ENCODE measurements at regions not wholly inside any gene's neighbourhood (a gene's known extent, or its start where the extent isn't known, plus 50 kb on each side); places are given as distances from the start of the nearest gene placed in this dataset.

GRCh38 chr6:134117409-134117808, 65.0 kb upstream of the SLC2A12 start:
- DNase-seq = no peak

GRCh38 chr6:134115715-134116074, 63.3 kb upstream of the SLC2A12 start:
- DNase-seq = no peak

DNA sequence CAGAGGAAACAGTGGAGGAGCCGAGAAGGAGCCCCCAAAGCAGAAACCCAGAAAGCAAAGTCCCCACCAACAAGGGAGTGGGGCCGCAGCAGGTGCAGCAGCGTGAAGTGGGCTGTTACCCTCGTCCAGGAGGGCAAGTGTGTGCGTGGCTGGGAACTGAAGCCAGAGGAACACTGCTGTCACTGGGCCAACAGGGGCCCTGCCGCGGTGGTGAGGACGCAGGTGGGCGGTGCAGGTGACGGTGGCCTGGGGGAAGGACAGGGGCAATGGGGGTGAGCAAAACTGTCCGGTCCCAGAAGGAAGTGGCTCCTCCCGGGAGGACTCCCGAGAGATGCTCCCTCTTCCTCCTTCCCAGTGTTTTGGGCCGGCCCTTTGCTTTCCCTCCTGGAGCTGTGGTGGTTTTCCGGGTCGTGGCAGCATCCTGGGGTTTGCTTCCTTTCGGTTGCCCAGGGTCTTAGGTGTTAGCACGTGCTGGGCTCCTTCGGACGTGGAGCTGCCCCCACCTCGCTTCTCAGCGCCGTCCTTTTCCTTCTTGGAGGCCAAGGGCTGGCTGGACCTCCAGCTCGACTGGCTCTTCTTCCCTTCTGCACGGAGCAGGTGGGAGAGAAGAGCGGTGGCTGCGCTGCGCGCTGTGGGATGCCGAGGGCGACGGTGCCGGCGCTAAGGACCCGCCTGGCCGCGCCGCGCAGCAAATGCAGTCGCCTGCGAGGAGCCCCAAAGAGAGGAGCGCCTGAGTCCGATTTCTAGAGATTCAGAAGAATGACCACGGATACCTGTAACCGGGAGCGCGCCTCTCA, 62.7 kb upstream of the SLC2A12 start:
- no peak for DNase-seq

DNA sequence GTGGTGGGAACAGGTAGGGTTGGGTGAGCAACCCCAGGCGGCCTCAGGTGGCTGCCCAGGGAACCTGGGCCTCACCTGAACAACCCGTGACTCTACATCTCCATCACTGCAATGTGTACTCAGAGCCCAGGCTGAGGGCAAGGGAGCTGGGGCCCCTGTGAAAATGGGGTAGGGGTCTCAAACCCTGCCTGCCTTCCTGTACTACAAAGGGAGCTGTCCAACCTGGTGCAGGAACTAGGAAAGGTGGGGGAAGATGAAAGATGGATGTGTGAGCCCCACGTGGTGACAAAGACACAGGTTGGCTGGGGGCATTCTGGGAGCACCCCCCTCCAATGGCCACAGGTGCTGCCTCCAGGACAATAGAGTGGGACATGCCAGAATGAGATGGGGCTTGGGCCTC, 62.1 kb upstream of the SLC2A12 start:
- DNase-seq = no peak

DNA sequence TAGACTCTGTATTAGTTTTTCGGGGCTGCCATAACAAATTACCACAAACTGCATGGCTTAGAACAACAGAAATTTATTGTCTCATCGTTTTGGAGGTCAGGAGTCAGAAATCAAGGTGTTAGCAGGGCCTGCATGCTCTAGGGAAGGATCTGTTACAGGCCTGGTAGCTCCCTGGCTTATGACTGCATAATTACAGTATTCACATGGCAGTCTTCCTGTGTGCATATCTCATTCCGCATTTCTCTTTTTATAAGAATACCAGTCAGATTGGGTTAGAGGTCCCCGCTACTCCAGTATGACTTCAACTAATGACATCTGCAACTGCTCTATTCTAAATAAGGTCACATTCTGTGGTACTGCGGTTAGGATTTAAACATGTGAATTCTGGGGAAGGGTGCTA, 59.3 kb upstream of the SLC2A12 start:
- DNase-seq = no peak

- peak; percentile 62 for DNase-seq
Observed at GRCh38 chr6:134111062-134111677, 58.7 kb upstream of the SLC2A12 start.

- DNase-seq = no peak
Observed at GRCh38 chr6:134106702-134107101, 54.3 kb upstream of the SLC2A12 start.

DNA sequence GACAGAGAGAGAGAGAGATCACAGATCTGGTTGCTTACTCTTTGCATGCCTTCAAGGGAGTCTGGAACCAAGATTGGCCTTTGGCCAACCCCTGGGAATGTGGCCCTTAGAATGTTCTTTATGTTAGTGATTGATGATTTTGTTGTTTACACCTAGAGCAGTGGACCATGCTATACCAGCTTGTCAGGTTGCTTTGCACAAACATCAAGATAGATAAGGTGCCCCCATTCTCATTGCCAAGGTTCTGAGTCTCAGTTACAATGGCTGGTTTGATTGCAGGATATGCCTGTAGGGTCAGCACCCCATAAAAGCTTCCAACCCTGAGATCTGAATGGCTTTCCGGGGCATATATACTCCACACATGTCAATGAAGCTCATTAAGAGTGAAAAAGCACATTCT, 53.5 kb upstream of the SLC2A12 start:
- no peak for DNase-seq

GRCh38 chr6:134103006-134103405, 50.6 kb upstream of the SLC2A12 start:
- DNase-seq = no peak
